WTC11 (cell line): ENCODE measurements at regions not wholly inside any gene's neighbourhood (a gene's known extent, or its start where the extent isn't known, plus 50 kb on each side); places are given as distances from the start of the nearest gene placed in this dataset.

Experiments used
- ATAC-seq: fragments of 200-7000 bp; cut with Tn5 transposase; 2 replicates; pipeline ENCODE4 v1.10.0; 2021; ENCODE audit warnings: mild to moderate bottlenecking, moderate library complexity
- CTCF ChIA-PET: fragments of 300-600 bp; sonication (Branson Sonifier 250); formaldehyde crosslinking; loops from one replicate; lab custom pipeline; 2021; ENCODE audit warnings: antibody characterized with exemption; lab: Charles Lee
- POLR2A ChIA-PET: fragments of 350-600 bp; sonication (Branson Sonifier 250); formaldehyde crosslinking; loops from one replicate; lab custom pipeline; 2021; ENCODE audit warnings: antibody characterized with exemption; lab: Charles Lee
- DNase-seq: peaks from one replicate; pipeline ENCODE4 v3.0.0; 2021; ENCODE audit warnings: low spot score
- H3K27ac Mint-ChIP-seq: 2 replicates; pipeline ENCODE4 v1.8.0; 2021; ENCODE audit warnings: mixed read lengths
- H3K27me3 Mint-ChIP-seq: 2 replicates; pipeline ENCODE4 v1.8.0; 2021; ENCODE audit warnings: low read depth, mild to moderate bottlenecking, moderate library complexity, mixed read lengths
- H3K36me3 Mint-ChIP-seq: 2 replicates; pipeline ENCODE4 v1.8.0; 2021; ENCODE audit warnings: mixed read lengths
- H3K4me1 Mint-ChIP-seq: 2 replicates; pipeline ENCODE4 v1.8.0; 2022; ENCODE audit warnings: mixed read lengths
- H3K4me3 Mint-ChIP-seq: 2 replicates; pipeline ENCODE4 v1.8.0; 2021; ENCODE audit warnings: mild to moderate bottlenecking, moderate library complexity, mixed read lengths
- H3K9me3 Mint-ChIP-seq: 2 replicates; pipeline ENCODE4 v1.8.0; 2021; ENCODE audit warnings: mixed read lengths
- CREB1 ChIP-seq: sonication (generic); formaldehyde crosslinking; IDR thresholded peaks from 2 replicates; pipeline ENCODE4 v1.8.0; 2023; ENCODE audit warnings: mild to moderate bottlenecking, missing genetic modification reagents
- CREM ChIP-seq: sonication (generic); formaldehyde crosslinking; IDR thresholded peaks from 2 replicates; pipeline ENCODE4 v1.8.1; 2022; ENCODE audit warnings: mild to moderate bottlenecking, missing genetic modification reagents, moderate library complexity
- ELF4 ChIP-seq: sonication (generic); formaldehyde crosslinking; IDR thresholded peaks from 2 replicates; pipeline ENCODE4 v1.8.1; 2022; ENCODE audit warnings: low read depth, mild to moderate bottlenecking, moderate library complexity, missing genetic modification reagents
- EMX1 ChIP-seq: fragments of 250-450 bp; sonication (Bioruptor Pico); IDR thresholded peaks from 2 replicates; pipeline ENCODE4 v1.8.0; 2021; ENCODE audit warnings: mild to moderate bottlenecking
- HMGA2 ChIP-seq: fragments of 250-450 bp; sonication (Bioruptor Pico); IDR thresholded peaks from 2 replicates; pipeline ENCODE4 v1.4.0; 2021; ENCODE audit warnings: mild to moderate bottlenecking, moderate library complexity
- IRF2 ChIP-seq: sonication (generic); formaldehyde crosslinking; IDR thresholded peaks from 2 replicates; pipeline ENCODE4 v1.8.0; 2022; ENCODE audit warnings: low read depth, missing genetic modification reagents, borderline replicate concordance
- NR1H2 ChIP-seq: sonication (generic); formaldehyde crosslinking; IDR thresholded peaks from 2 replicates; pipeline ENCODE4 v1.9.0; 2021; ENCODE audit warnings: mild to moderate bottlenecking, moderate library complexity, missing genetic modification reagents
- PRRX2 ChIP-seq: fragments of 250-450 bp; sonication (Bioruptor Pico); IDR thresholded peaks from 2 replicates; pipeline ENCODE4 v1.8.0; 2021; ENCODE audit warnings: mild to moderate bottlenecking
- SOX15 ChIP-seq: fragments of 250-450 bp; sonication (Bioruptor Pico); IDR thresholded peaks from 2 replicates; pipeline ENCODE4 v1.9.0; 2021; ENCODE audit warnings: mild to moderate bottlenecking
- TCF7 ChIP-seq: sonication (generic); formaldehyde crosslinking; IDR thresholded peaks from 2 replicates; pipeline ENCODE4 v1.8.0; 2022; ENCODE audit warnings: mild to moderate bottlenecking, low read depth, missing genetic modification reagents, moderate library complexity
- ZBTB21 ChIP-seq: sonication (generic); formaldehyde crosslinking; IDR thresholded peaks from 2 replicates; pipeline ENCODE4 v1.8.1; 2023; ENCODE audit warnings: mild to moderate bottlenecking, missing genetic modification reagents, borderline replicate concordance
- ZNF138 ChIP-seq: sonication (generic); formaldehyde crosslinking; conservative IDR thresholded peaks from 2 replicates; pipeline ENCODE4 v1.8.1; 2022; ENCODE audit warnings: mild to moderate bottlenecking, moderate library complexity, missing genetic modification reagents
- ZNF219 ChIP-seq: sonication (generic); formaldehyde crosslinking; IDR thresholded peaks from 2 replicates; pipeline ENCODE4 v1.8.0; 2023; ENCODE audit warnings: missing genetic modification reagents, mild to moderate bottlenecking, borderline replicate concordance
- ZNF263 ChIP-seq: sonication (generic); formaldehyde crosslinking; IDR thresholded peaks from 2 replicates; pipeline ENCODE4 v1.8.1; 2022; ENCODE audit warnings: low read depth, mild to moderate bottlenecking, moderate library complexity, missing genetic modification reagents
- ZNF317 ChIP-seq: sonication (generic); formaldehyde crosslinking; IDR thresholded peaks from 2 replicates; pipeline ENCODE4 v1.8.1; 2023; ENCODE audit warnings: low read depth, mild to moderate bottlenecking, moderate library complexity, missing genetic modification reagents, borderline replicate concordance
- ZNF396 ChIP-seq: fragments of 250-450 bp; sonication (Bioruptor Pico); IDR thresholded peaks from 2 replicates; pipeline ENCODE4 v1.8.0; 2021; ENCODE audit warnings: mild to moderate bottlenecking, moderate library complexity, borderline replicate concordance
- ZNF416 ChIP-seq: fragments of 250-450 bp; sonication (Bioruptor Pico); IDR thresholded peaks from 2 replicates; pipeline ENCODE4 v1.9.0; 2021; ENCODE audit warnings: mild to moderate bottlenecking, inconsistent platforms
- TF ChIP-seq, protein P1 (sequence below): sonication (generic); formaldehyde crosslinking; IDR thresholded peaks from 2 replicates; pipeline ENCODE4 v1.8.1; 2023; ENCODE audit warnings: mild to moderate bottlenecking, missing genetic modification reagents
- TF ChIP-seq, protein P2 (sequence below): sonication (generic); formaldehyde crosslinking; IDR thresholded peaks from 2 replicates; pipeline ENCODE4 v1.8.0; 2023; ENCODE audit warnings: mild to moderate bottlenecking, missing genetic modification reagents
- TF ChIP-seq, protein P3 (sequence below): sonication (generic); formaldehyde crosslinking; IDR thresholded peaks from 2 replicates; pipeline ENCODE4 v1.8.1; 2022; ENCODE audit warnings: mild to moderate bottlenecking, moderate library complexity, missing genetic modification reagents
- TF ChIP-seq, protein P4 (sequence below): sonication (generic); formaldehyde crosslinking; IDR thresholded peaks from 2 replicates; pipeline ENCODE4 v1.8.0; 2023; ENCODE audit warnings: missing genetic modification reagents
- TF ChIP-seq, protein P5 (sequence below): sonication (generic); formaldehyde crosslinking; IDR thresholded peaks from 2 replicates; pipeline ENCODE4 v1.8.1; 2022; ENCODE audit warnings: low read depth, mild to moderate bottlenecking, moderate library complexity, missing genetic modification reagents, borderline replicate concordance
- TF ChIP-seq, protein P6 (sequence below): sonication (generic); formaldehyde crosslinking; IDR thresholded peaks from 2 replicates; pipeline ENCODE4 v1.8.1; 2022; ENCODE audit warnings: mild to moderate bottlenecking, missing genetic modification reagents, moderate library complexity, borderline replicate concordance

DNA sequence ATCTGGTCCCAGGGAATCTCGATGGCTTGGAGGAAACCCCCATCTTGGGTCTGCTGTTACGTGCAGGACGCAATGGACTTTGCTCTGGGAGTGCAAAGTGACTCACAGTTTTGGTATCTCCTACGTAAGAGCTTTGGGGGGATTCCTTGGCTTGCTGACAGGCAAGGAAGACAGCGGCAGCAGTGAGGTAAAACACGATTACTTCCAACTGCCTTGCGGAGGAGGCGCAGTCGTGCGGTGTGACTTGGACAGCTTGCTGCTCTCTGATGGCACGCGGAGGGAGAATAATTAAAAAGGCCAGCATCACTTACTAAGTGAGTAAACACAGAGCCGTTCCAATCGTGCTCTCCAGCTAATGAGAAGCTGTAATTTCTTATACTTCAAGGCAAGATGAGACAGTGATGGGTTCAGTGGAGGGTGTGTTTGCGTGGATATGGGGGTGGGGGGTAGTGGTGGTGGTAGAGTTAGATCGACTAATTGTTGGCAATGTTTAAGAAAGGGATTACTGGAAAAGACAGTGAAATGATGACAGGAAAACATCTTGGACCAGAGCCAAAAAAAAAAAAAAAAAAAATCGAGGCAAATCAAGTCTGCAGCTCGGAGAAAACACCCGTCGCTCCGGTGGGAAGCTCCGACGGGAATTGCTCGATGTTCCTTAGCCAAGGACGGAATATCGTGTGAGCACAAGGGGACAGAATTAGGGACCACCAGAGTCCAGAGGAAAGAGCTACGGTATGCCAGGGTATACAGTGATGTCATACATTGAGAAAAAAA lies 184.8 kb upstream of the ZFHX3 start:
- peaks cover 16% of the 10 kb centered on the region for H3K27me3 Mint-ChIP-seq
- H3K27ac Mint-ChIP-seq: no peak overlapping the region
- ATAC-seq (no peak), DNase-seq (no peak)
- peaks cover 17% of the 10 kb centered on the region for H3K4me1 Mint-ChIP-seq
- TF ChIP-seq ZNF396 (no peak), ZNF416 (CRISPR knock-in tag) (no peak), IRF2 (CRISPR knock-in tag) (no peak)
- TF ChIP-seq, protein P1, sequence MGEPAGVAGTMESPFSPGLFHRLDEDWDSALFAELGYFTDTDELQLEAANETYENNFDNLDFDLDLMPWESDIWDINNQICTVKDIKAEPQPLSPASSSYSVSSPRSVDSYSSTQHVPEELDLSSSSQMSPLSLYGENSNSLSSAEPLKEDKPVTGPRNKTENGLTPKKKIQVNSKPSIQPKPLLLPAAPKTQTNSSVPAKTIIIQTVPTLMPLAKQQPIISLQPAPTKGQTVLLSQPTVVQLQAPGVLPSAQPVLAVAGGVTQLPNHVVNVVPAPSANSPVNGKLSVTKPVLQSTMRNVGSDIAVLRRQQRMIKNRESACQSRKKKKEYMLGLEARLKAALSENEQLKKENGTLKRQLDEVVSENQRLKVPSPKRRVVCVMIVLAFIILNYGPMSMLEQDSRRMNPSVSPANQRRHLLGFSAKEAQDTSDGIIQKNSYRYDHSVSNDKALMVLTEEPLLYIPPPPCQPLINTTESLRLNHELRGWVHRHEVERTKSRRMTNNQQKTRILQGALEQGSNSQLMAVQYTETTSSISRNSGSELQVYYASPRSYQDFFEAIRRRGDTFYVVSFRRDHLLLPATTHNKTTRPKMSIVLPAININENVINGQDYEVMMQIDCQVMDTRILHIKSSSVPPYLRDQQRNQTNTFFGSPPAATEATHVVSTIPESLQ: no peak
- TF ChIP-seq, protein P2, sequence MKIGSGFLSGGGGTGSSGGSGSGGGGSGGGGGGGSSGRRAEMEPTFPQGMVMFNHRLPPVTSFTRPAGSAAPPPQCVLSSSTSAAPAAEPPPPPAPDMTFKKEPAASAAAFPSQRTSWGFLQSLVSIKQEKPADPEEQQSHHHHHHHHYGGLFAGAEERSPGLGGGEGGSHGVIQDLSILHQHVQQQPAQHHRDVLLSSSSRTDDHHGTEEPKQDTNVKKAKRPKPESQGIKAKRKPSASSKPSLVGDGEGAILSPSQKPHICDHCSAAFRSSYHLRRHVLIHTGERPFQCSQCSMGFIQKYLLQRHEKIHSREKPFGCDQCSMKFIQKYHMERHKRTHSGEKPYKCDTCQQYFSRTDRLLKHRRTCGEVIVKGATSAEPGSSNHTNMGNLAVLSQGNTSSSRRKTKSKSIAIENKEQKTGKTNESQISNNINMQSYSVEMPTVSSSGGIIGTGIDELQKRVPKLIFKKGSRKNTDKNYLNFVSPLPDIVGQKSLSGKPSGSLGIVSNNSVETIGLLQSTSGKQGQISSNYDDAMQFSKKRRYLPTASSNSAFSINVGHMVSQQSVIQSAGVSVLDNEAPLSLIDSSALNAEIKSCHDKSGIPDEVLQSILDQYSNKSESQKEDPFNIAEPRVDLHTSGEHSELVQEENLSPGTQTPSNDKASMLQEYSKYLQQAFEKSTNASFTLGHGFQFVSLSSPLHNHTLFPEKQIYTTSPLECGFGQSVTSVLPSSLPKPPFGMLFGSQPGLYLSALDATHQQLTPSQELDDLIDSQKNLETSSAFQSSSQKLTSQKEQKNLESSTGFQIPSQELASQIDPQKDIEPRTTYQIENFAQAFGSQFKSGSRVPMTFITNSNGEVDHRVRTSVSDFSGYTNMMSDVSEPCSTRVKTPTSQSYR (CRISPR knock-in tag): no peak
- POLR2A ChIA-PET: interaction anchor here (0.7 kb wide), 1 partner anchor 473 kb away, joined by 5 read pairs; no protein-coding TSS in a partner anchor
- H3K4me3 Mint-ChIP-seq: peak overlapping the region; percentile 46
- CTCF ChIA-PET: interaction anchor here (1.3 kb wide), 1 partner anchor 400 kb away, joined by 3 read pairs; no protein-coding TSS in a partner anchor
- H3K9me3 Mint-ChIP-seq: no peaks in the 10 kb centered on the region
- no peaks in the 10 kb centered on the region for H3K36me3 Mint-ChIP-seq

DNA sequence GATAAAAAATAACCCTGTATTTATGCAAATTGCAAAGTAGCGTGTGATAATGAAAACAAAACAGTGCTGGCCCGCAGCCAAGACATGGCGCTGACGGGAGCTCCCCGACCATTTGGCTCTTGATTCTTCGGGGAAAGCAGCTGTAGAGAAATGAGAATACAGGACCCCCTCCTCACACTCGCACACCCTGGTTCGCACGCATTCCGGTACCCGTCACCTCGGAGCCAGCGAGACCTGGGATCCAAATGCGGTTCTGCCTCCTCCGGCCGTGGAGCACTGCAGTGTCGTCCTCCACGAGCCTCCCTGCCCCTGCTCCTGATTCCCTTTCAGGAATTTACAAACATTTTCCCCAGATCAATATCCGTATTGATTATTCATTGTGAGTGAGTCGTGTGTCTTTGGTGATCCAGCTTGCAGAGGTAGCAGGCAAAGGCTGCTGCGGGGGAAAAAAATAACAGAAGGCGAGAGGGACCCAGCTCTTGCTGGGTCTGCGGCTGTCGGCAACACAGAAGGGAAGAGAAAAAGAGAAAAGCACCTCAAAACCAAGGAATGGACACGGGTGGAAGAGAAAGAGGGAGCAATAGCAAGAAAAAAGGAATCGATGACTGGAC lies 184.1 kb upstream of the ZFHX3 start:
- ATAC-seq: no peak
- POLR2A ChIA-PET: no interaction called here
- peak overlapping the region; percentile 46 for H3K4me3 Mint-ChIP-seq
- DNase-seq: no peak
- H3K36me3 Mint-ChIP-seq: no peaks in the 10 kb centered on the region
- H3K4me1 Mint-ChIP-seq: peaks cover 17% of the 10 kb centered on the region
- CTCF ChIA-PET: interaction anchor here (1.3 kb wide), 1 partner anchor 400 kb away, joined by 3 read pairs; no protein-coding TSS in a partner anchor
- H3K27me3 Mint-ChIP-seq: peaks cover 16% of the 10 kb centered on the region
- no peak overlapping the region for H3K27ac Mint-ChIP-seq
- H3K9me3 Mint-ChIP-seq: no peaks in the 10 kb centered on the region
- TF ChIP-seq ZNF317 (CRISPR knock-in tag) (no peak), ZNF219 (CRISPR knock-in tag) (no peak), ELF4 (no peak), ZNF263 (CRISPR knock-in tag) (no peak), PRRX2 (CRISPR knock-in tag) (no peak), SOX15 (CRISPR knock-in tag) (no peak), TCF7 (CRISPR knock-in tag) (no peak), ZNF138 (CRISPR knock-in tag) (no peak), NR1H2 (no peak), ZBTB21 (CRISPR knock-in tag) (no peak), CREB1 (no peak), HMGA2 (CRISPR knock-in tag) (no peak), CREM (CRISPR knock-in tag) (no peak), EMX1 (CRISPR knock-in tag) (no peak)
- TF ChIP-seq, protein P3, sequence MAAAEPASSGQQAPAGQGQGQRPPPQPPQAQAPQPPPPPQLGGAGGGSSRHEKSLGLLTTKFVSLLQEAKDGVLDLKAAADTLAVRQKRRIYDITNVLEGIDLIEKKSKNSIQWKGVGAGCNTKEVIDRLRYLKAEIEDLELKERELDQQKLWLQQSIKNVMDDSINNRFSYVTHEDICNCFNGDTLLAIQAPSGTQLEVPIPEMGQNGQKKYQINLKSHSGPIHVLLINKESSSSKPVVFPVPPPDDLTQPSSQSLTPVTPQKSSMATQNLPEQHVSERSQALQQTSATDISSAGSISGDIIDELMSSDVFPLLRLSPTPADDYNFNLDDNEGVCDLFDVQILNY (CRISPR knock-in tag): no peak
- TF ChIP-seq, protein P4, sequence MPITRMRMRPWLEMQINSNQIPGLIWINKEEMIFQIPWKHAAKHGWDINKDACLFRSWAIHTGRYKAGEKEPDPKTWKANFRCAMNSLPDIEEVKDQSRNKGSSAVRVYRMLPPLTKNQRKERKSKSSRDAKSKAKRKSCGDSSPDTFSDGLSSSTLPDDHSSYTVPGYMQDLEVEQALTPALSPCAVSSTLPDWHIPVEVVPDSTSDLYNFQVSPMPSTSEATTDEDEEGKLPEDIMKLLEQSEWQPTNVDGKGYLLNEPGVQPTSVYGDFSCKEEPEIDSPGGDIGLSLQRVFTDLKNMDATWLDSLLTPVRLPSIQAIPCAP (CRISPR knock-in tag): no peak
- TF ChIP-seq, protein P5, sequence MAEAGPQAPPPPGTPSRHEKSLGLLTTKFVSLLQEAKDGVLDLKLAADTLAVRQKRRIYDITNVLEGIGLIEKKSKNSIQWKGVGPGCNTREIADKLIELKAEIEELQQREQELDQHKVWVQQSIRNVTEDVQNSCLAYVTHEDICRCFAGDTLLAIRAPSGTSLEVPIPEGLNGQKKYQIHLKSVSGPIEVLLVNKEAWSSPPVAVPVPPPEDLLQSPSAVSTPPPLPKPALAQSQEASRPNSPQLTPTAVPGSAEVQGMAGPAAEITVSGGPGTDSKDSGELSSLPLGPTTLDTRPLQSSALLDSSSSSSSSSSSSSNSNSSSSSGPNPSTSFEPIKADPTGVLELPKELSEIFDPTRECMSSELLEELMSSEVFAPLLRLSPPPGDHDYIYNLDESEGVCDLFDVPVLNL (CRISPR knock-in tag): no peak
- TF ChIP-seq, protein P6, sequence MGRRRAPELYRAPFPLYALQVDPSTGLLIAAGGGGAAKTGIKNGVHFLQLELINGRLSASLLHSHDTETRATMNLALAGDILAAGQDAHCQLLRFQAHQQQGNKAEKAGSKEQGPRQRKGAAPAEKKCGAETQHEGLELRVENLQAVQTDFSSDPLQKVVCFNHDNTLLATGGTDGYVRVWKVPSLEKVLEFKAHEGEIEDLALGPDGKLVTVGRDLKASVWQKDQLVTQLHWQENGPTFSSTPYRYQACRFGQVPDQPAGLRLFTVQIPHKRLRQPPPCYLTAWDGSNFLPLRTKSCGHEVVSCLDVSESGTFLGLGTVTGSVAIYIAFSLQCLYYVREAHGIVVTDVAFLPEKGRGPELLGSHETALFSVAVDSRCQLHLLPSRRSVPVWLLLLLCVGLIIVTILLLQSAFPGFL (CRISPR knock-in tag): no peak
